HepG2 (cell line): ENCODE measurements at regions not wholly inside any gene's neighbourhood (a gene's known extent, or its start where the extent isn't known, plus 50 kb on each side); places are given as distances from the start of the nearest gene placed in this dataset.

Source experiments
- CHCHD3 ChIP-seq: sonication (generic); formaldehyde crosslinking; IDR thresholded peaks from 2 replicates; pipeline ENCODE4 v1.8.0; 2022; ENCODE audit warnings: mild to moderate bottlenecking, missing genetic modification reagents, moderate library complexity
- ETV5 ChIP-seq: IDR thresholded peaks from 2 replicates; pipeline ENCODE4 v1.6.1; 2018; ENCODE audit warnings: missing biosample characterization, missing genetic modification reagents, inconsistent platforms, borderline replicate concordance
- FOSL1 ChIP-seq: sonication (generic); formaldehyde crosslinking; IDR thresholded peaks from 2 replicates; pipeline ENCODE4 v1.9.0; 2021; ENCODE audit warnings: missing genetic modification reagents, borderline replicate concordance
- FOXK2 ChIP-seq: fragments of 450-650 bp; IDR thresholded peaks from 2 replicates; pipeline ENCODE4 v1.6.1; 2016
- GPBP1L1 ChIP-seq: sonication (generic); formaldehyde crosslinking; IDR thresholded peaks from 2 replicates; pipeline ENCODE4 v1.5.0; 2020; ENCODE audit warnings: mild to moderate bottlenecking, missing genetic modification reagents
- GPN1 ChIP-seq: sonication (generic); formaldehyde crosslinking; IDR thresholded peaks from 2 replicates; pipeline ENCODE4 v1.5.1; 2020; ENCODE audit warnings: missing genetic modification reagents, borderline replicate concordance
- GZF1 ChIP-seq: sonication (generic); formaldehyde crosslinking; IDR thresholded peaks from 2 replicates; pipeline ENCODE4 v1.5.1; 2020; ENCODE audit warnings: mild to moderate bottlenecking, missing genetic modification reagents
- HOMEZ ChIP-seq: IDR thresholded peaks from 2 replicates; pipeline ENCODE4 v1.6.1; 2016; ENCODE audit warnings: low read depth
- ISX ChIP-seq: sonication (generic); formaldehyde crosslinking; conservative IDR thresholded peaks from 2 replicates; pipeline ENCODE4 v1.5.0; 2020; ENCODE audit warnings: missing genetic modification reagents
- KDM5A ChIP-seq: fragments of 200-600 bp; sonication (generic); IDR thresholded peaks from 2 replicates; pipeline ENCODE4 v1.7.0; 2018; ENCODE audit warnings: antibody characterized with exemption, mild to moderate bottlenecking, low read length, borderline replicate concordance
- MIXL1 ChIP-seq: IDR thresholded peaks from 2 replicates; pipeline ENCODE4 v1.6.1; 2016
- MYNN ChIP-seq: sonication (generic); formaldehyde crosslinking; IDR thresholded peaks from 2 replicates; pipeline ENCODE4 v1.4.0; 2020; ENCODE audit warnings: mild to moderate bottlenecking, low read depth, missing genetic modification reagents
- NCOA2 ChIP-seq: sonication (generic); formaldehyde crosslinking; IDR thresholded peaks from 2 replicates; pipeline ENCODE4 v1.8.0; 2022; ENCODE audit warnings: inconsistent platforms
- NFE2 ChIP-seq: sonication (generic); formaldehyde crosslinking; IDR thresholded peaks from 2 replicates; pipeline ENCODE4 v1.4.0; 2020; ENCODE audit warnings: missing genetic modification reagents
- PRDM10 ChIP-seq: sonication (generic); formaldehyde crosslinking; IDR thresholded peaks from 2 replicates; pipeline ENCODE4 v1.4.0; 2020; ENCODE audit warnings: low read depth, missing genetic modification reagents
- RFX5 ChIP-seq: IDR thresholded peaks from 2 replicates; pipeline ENCODE4 v1.6.1; 2011; ENCODE audit warnings: low read depth, low read length, improper control_type of control experiment
- RXRA ChIP-seq: sonication (generic); formaldehyde crosslinking; IDR thresholded peaks from 2 replicates; pipeline ENCODE4 v1.5.1; 2020; ENCODE audit warnings: missing genetic modification reagents
- SOX5 ChIP-seq: IDR thresholded peaks from 2 replicates; pipeline ENCODE4 v1.6.1; 2016; ENCODE audit warnings: borderline replicate concordance
- SOX6 ChIP-seq, 2 experiments: fragments of 450-650 bp in 1 of 2; sonication (generic) in 1 of 2; formaldehyde crosslinking in 1 of 2; IDR thresholded peaks; 2 replicates each; pipeline versions ENCODE4 v1.4.0 to v1.6.1; 2017 to 2020; ENCODE audit warnings: antibody characterized with exemption in 1 of 2, mild to moderate bottlenecking in 1 of 2, missing genetic modification reagents in 1 of 2
- ZFY ChIP-seq: sonication (generic); formaldehyde crosslinking; IDR thresholded peaks from 2 replicates; pipeline ENCODE4 v1.4.0; 2020; ENCODE audit warnings: missing genetic modification reagents
- ZNF329 ChIP-seq: sonication (generic); formaldehyde crosslinking; IDR thresholded peaks from 2 replicates; pipeline ENCODE4 v1.9.0; 2021; ENCODE audit warnings: low read depth, mild to moderate bottlenecking, missing genetic modification reagents
- ZNF431 ChIP-seq: sonication (generic); formaldehyde crosslinking; IDR thresholded peaks from 2 replicates; pipeline ENCODE4 v1.9.0; 2022; ENCODE audit warnings: missing genetic modification reagents, low read depth, mild to moderate bottlenecking, borderline replicate concordance
- ZNF432 ChIP-seq: sonication (generic); formaldehyde crosslinking; IDR thresholded peaks from 2 replicates; pipeline ENCODE4 v1.5.0; 2020; ENCODE audit warnings: missing genetic modification reagents, mild to moderate bottlenecking, borderline replicate concordance
- ZNF512 ChIP-seq: sonication (generic); formaldehyde crosslinking; IDR thresholded peaks from 2 replicates; pipeline ENCODE4 v1.4.0; 2020; ENCODE audit warnings: mild to moderate bottlenecking, missing genetic modification reagents
- ZNF672 ChIP-seq: sonication (generic); formaldehyde crosslinking; IDR thresholded peaks from 2 replicates; pipeline ENCODE4 v1.8.1; 2022; ENCODE audit warnings: missing genetic modification reagents

GRCh38 chr5:38069360-38069759, 189.0 kb upstream of the EGFLAM start (continued):
- TF ChIP-seq ZFY (CRISPR knock-in tag) (0 out of 2 replicates have a peak, but pooled peaks have one; percentile 17), MIXL1 (CRISPR knock-in tag) (0 out of 2 replicates have a peak, but pooled peaks have one; percentile 19), ETV5 (CRISPR knock-in tag) (peak; percentile 58; the same call in 1 of the 2 replicates), HOMEZ (CRISPR knock-in tag) (peak; percentile 61; the same call in 1 of the 2 replicates), ZNF432 (CRISPR knock-in tag) (no peak), PRDM10 (CRISPR knock-in tag) (no peak), ZNF512 (no peak), SOX5 (peak; percentile 60; the same call in 1 of the 2 replicates), ZNF431 (CRISPR knock-in tag) (no peak), GPBP1L1 (CRISPR knock-in tag) (no peak), FOSL1 (peak; percentile 49; the same call in 1 of the 2 replicates), GPN1 (CRISPR knock-in tag) (no peak), NCOA2 (CRISPR knock-in tag) (peak; percentile 77), NFE2 (no peak), ZNF329 (CRISPR knock-in tag) (no peak), RXRA (CRISPR knock-in tag) (peak; percentile 73; the same call in 1 of the 2 replicates), SOX6 (IDR thresholded peaks at IDR 0.05) (no peak), SOX6 (CRISPR knock-in tag; IDR thresholded peaks at IDR 0.05) (peak; percentile 50; the same call in 1 of the 2 replicates), RFX5 (no peak), CHCHD3 (CRISPR knock-in tag) (no peak), MYNN (CRISPR knock-in tag) (no peak), GZF1 (CRISPR knock-in tag) (no peak), KDM5A (no peak), ISX (no peak), ZNF672 (CRISPR knock-in tag) (no peak), FOXK2 (no peak)
